Upper lobe of right lung (tissue), 1 donor: ENCODE measurements at regions not wholly inside any gene's neighbourhood (a gene's known extent, or its start where the extent isn't known, plus 50 kb on each side); places are given as distances from the start of the nearest gene placed in this dataset.

Experiments used
- ATAC-seq: fragments of 200-7000 bp; cut with Tn5 transposase; one replicate; pipeline ENCODE4 v1.9.1; 2020; ENCODE audit warnings: mild to moderate bottlenecking, moderate library complexity
- DNase-seq: peaks from one replicate; pipeline ENCODE4 v3.0.0-alpha.2; 2020
- H3K27ac ChIP-seq: fragments of 200-600 bp; one replicate; pipeline ENCODE4 v1.8.0; 2022
- H3K27me3 ChIP-seq: fragments of 200-600 bp; one replicate; pipeline ENCODE4 v1.8.0; 2022; ENCODE audit warnings: mild to moderate bottlenecking
- H3K36me3 ChIP-seq: fragments of 200-600 bp; one replicate; pipeline ENCODE4 v1.8.0; 2022
- H3K4me1 ChIP-seq: fragments of 200-600 bp; one replicate; pipeline ENCODE4 v1.8.0; 2022
- H3K4me3 ChIP-seq: fragments of 200-600 bp; one replicate; pipeline ENCODE4 v1.8.0; 2022; ENCODE audit warnings: mild to moderate bottlenecking
- H3K9me3 ChIP-seq: fragments of 200-600 bp; one replicate; pipeline ENCODE4 v1.8.0; 2022
- intact Hi-C: fragments of 100-400 bp; cut with DNase I; formaldehyde crosslinking; loops from one replicate; pipeline ENCODE4 v1.11.0; 2022
- TF ChIP-seq, protein P1 (sequence below): fragments of 200-600 bp; IDR thresholded peaks from one replicate; pipeline ENCODE4 v1.8.0; 2022; ENCODE audit warnings: antibody characterized with exemption
- donor health status: DM: no; HTN: yes; CAD: no; lungs with severe emphysema.

- H3K9me3 ChIP-seq, result no peaks in the 10 kb centered on the region
- ATAC-seq, result no peak
- H3K27ac ChIP-seq, result no peak overlapping the region
- no peaks in the 10 kb centered on the region for H3K36me3 ChIP-seq
- H3K4me3 ChIP-seq, result no peak overlapping the region
- intact Hi-C loops, result no loop called here
- TF ChIP-seq, protein P1, sequence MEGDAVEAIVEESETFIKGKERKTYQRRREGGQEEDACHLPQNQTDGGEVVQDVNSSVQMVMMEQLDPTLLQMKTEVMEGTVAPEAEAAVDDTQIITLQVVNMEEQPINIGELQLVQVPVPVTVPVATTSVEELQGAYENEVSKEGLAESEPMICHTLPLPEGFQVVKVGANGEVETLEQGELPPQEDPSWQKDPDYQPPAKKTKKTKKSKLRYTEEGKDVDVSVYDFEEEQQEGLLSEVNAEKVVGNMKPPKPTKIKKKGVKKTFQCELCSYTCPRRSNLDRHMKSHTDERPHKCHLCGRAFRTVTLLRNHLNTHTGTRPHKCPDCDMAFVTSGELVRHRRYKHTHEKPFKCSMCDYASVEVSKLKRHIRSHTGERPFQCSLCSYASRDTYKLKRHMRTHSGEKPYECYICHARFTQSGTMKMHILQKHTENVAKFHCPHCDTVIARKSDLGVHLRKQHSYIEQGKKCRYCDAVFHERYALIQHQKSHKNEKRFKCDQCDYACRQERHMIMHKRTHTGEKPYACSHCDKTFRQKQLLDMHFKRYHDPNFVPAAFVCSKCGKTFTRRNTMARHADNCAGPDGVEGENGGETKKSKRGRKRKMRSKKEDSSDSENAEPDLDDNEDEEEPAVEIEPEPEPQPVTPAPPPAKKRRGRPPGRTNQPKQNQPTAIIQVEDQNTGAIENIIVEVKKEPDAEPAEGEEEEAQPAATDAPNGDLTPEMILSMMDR, result no peak
- DNase-seq, result no peak
- H3K4me1 ChIP-seq, result peaks cover 12% of the 10 kb centered on the region
- H3K27me3 ChIP-seq, result no peaks in the 10 kb centered on the region
Observed at GRCh38 chr6:139885909-139886308, 511.5 kb upstream of the CITED2 start.

DNA sequence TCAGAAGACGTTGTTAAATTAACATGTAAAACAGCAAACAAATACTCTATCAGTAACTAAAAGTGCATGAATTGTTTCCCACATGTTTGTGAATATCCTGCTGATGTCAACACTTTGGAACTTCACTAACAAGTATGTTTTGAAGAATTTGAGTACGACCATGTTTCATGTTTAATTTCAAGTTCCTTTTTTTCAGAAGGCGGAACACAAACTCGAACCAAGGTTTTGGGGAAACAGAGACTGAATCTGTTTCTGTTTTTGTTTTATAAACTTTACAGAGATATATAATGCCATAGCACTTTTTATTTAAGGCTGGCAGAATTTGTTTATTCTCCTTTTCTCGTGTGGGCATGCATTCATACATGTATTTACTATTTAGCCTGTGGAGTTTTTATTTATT is 509.3 kb upstream of the CITED2 start:
- DNase-seq, result no peak
- intact Hi-C loops, result no loop called here

GRCh38 chr6:139882977-139883728 is 508.7 kb upstream of the CITED2 start:
- DNase-seq, result no peak
- no peak overlapping the region for H3K27ac ChIP-seq
- no peaks in the 10 kb centered on the region for H3K27me3 ChIP-seq

More for the DNA sequence above, 509.3 kb upstream of the CITED2 start:
- H3K27me3 ChIP-seq, result no peaks in the 10 kb centered on the region
- H3K36me3 ChIP-seq, result no peaks in the 10 kb centered on the region
- ATAC-seq, result peak; percentile 32
- H3K27ac ChIP-seq, result no peak overlapping the region
- peaks cover 12% of the 10 kb centered on the region for H3K4me1 ChIP-seq
- TF ChIP-seq, protein P1, result no peak
- H3K4me3 ChIP-seq, result no peak overlapping the region
- H3K9me3 ChIP-seq, result no peaks in the 10 kb centered on the region

GRCh38 chr6:139882234-139882633 is 507.8 kb upstream of the CITED2 start:
- ATAC-seq (no peak), DNase-seq (no peak)
- Histone ChIP-seq H3K4me1 (peaks cover 12% of the 10 kb centered on the region), H3K27me3 (no peaks in the 10 kb centered on the region), H3K27ac (no peak overlapping the region), H3K4me3 (no peak overlapping the region), H3K36me3 (no peaks in the 10 kb centered on the region), H3K9me3 (no peaks in the 10 kb centered on the region)
- intact Hi-C loops, result no loop called here
- TF ChIP-seq, protein P1, result no peak

More at GRCh38 chr6:139882977-139883728, 508.7 kb upstream of the CITED2 start:
- no peak for ATAC-seq
- H3K9me3 ChIP-seq, result no peaks in the 10 kb centered on the region
- intact Hi-C loops, result no loop called here
- peaks cover 12% of the 10 kb centered on the region for H3K4me1 ChIP-seq
- TF ChIP-seq, protein P1, result no peak
- H3K36me3 ChIP-seq, result no peaks in the 10 kb centered on the region
- no peak overlapping the region for H3K4me3 ChIP-seq

DNA sequence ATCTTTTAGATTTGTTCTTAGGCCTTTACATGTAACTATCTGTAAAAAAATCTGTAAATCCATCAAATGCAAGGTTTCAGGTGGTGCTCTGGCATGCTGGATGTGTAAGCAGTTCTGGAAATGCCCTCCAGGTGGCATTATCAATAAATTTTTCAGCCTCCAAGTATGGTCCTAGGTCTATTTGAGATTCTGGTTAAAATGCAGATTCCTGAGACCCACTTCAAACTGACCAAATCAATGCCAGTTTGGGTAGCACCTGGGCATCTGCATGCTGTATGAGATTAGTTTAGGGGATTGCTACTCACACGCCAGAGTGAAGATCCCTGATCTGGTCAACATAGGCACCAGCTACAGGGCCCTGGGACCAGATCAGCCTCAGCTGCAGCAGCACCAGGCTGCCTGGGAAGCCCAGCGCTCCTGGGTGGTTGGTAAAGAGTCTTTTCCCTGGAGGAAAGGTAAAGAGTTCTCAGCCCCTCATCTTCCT is 507.3 kb upstream of the CITED2 start:
- Histone ChIP-seq H3K36me3 (no peaks in the 10 kb centered on the region), H3K9me3 (no peaks in the 10 kb centered on the region), H3K4me1 (peaks cover 12% of the 10 kb centered on the region), H3K27ac (no peak overlapping the region), H3K4me3 (no peak overlapping the region), H3K27me3 (no peaks in the 10 kb centered on the region)
- ATAC-seq (peak; percentile 76), DNase-seq (no peak)
- TF ChIP-seq, protein P1, result peak; percentile 61
- intact Hi-C loops, result no loop called here
